ENCODE measurements at regions not wholly inside any gene's neighbourhood (a gene's known extent, or its start where the extent isn't known, plus 50 kb on each side); places are given as distances from the start of the nearest gene placed in this dataset.

DNA sequence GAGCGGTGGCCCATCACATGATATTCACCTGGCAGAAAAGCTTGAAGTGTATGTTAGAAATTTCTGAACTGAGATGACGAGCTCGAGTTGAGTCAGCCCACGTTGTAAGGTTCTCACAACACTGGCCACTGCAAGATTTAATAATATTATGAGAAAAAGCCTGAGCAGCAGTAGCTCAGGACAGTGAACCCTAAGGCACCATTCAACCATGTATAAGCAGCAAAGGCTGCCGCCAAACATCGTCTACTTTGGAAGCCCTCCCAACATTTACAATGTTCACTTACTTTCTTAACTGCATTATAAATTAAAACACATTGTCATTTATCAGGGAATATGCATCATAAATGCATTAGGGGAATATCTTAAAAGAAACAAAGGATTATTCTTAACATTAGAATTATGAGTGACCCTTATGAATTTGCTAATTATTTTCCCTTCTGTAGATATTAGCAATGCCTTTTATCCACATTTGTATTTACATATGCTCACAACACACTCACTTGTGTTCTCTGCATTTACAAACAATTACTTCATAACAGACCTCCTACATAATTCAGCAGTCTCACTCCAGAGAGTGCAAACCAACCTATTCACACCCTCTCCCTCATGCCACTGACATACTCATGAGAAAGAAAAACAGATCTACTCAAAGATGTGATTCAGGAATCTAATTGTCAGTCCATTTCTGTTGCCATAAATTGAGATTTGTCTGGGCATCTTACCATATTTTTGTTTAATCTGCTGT, 57.7 kb upstream of the CARD18 start (continued):
- TF ChIP-seq, protein P1, sequence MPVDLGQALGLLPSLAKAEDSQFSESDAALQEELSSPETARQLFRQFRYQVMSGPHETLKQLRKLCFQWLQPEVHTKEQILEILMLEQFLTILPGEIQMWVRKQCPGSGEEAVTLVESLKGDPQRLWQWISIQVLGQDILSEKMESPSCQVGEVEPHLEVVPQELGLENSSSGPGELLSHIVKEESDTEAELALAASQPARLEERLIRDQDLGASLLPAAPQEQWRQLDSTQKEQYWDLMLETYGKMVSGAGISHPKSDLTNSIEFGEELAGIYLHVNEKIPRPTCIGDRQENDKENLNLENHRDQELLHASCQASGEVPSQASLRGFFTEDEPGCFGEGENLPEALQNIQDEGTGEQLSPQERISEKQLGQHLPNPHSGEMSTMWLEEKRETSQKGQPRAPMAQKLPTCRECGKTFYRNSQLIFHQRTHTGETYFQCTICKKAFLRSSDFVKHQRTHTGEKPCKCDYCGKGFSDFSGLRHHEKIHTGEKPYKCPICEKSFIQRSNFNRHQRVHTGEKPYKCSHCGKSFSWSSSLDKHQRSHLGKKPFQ (tag by site-specific recombination; IDR thresholded peaks at IDR 0.05): no peak
- TF ChIP-seq ZNF792 (tag by site-specific recombination; IDR thresholded peaks at IDR 0.05): no peak
- no peak for TF ChIP-seq ZBTB48 (tag by site-specific recombination; IDR thresholded peaks at IDR 0.05)
- TF ChIP-seq TRIM28 (IDR thresholded peaks at IDR 0.05; ENCODE audit: borderline replicate concordance, low read length): no peak
- TF ChIP-seq BCL11B (tag by site-specific recombination; IDR thresholded peaks at IDR 0.05; ENCODE audit: low read depth): no peak
- TF ChIP-seq ZNF558 (tag by site-specific recombination; IDR thresholded peaks at IDR 0.05): no peak
- TF ChIP-seq GLIS1 (tag by site-specific recombination; IDR thresholded peaks at IDR 0.05): no peak
- no peak for TF ChIP-seq ZNF175 (tag by site-specific recombination; IDR thresholded peaks at IDR 0.05)
- TF ChIP-seq, protein P2, sequence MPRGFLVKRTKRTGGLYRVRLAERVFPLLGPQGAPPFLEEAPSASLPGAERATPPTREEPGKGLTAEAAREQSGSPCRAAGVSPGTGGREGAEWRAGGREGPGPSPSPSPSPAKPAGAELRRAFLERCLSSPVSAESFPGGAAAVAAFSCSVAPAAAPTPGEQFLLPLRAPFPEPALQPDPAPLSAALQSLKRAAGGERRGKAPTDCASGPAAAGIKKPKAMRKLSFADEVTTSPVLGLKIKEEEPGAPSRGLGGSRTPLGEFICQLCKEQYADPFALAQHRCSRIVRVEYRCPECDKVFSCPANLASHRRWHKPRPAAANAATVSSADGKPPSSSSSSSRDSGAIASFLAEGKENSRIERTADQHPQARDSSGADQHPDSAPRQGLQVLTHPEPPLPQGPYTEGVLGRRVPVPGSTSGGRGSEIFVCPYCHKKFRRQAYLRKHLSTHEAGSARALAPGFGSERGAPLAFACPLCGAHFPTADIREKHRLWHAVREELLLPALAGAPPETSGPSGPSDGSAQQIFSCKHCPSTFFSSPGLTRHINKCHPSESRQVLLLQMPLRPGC (tag by site-specific recombination; IDR thresholded peaks at IDR 0.05): no peak

GRCh38 chr11:105193260-105193659, 53.7 kb upstream of the CARD18 start:
- ChIA-PET CTCF (no interaction called here), POLR2A (no interaction called here)
- no peak overlapping the region for H3K27ac ChIP-seq (ENCODE audit: extremely low read depth, low read depth, low read length)
- TF ChIP-seq ZNF624 (tag by site-specific recombination; IDR thresholded peaks at IDR 0.05) (no peak), ZNF596 (tag by site-specific recombination; IDR thresholded peaks at IDR 0.05) (no peak), ZNF658 (tag by site-specific recombination; IDR thresholded peaks at IDR 0.05) (no peak), ZNF394 (tag by site-specific recombination; IDR thresholded peaks at IDR 0.05; ENCODE audit: borderline replicate concordance) (no peak), ZNF239 (tag by site-specific recombination; IDR thresholded peaks at IDR 0.05) (no peak), YY1 (tag by site-specific recombination; IDR thresholded peaks at IDR 0.05) (no peak), ZBTB7A (tag by site-specific recombination; IDR thresholded peaks at IDR 0.05; ENCODE audit: low read depth) (no peak), ZBTB44 (tag by site-specific recombination; IDR thresholded peaks at IDR 0.05) (no peak), OVOL3 (tag by site-specific recombination; IDR thresholded peaks at IDR 0.05) (no peak), ZNF23 (tag by site-specific recombination; IDR thresholded peaks at IDR 0.05; ENCODE audit: borderline replicate concordance) (no peak), ZNF558 (tag by site-specific recombination; IDR thresholded peaks at IDR 0.05) (no peak), ZNF138 (tag by site-specific recombination; IDR thresholded peaks at IDR 0.05; ENCODE audit: borderline replicate concordance) (no peak), GLI2 (tag by site-specific recombination; IDR thresholded peaks at IDR 0.05; ENCODE audit: borderline replicate concordance, low read depth) (no peak)
- no peaks in the 10 kb centered on the region for H3K36me3 ChIP-seq (ENCODE audit: control insufficient read depth in 2 of 2, insufficient read depth in 1 of 2, low read length in 2 of 2)
- no peak overlapping the region for H3K4me3 ChIP-seq (ENCODE audit: low read depth, low read length)
- no peaks in the 10 kb centered on the region for H3K9me3 ChIP-seq (ENCODE audit: control insufficient read depth, insufficient read depth, low read depth, low read length)
- H3K4me1 ChIP-seq (ENCODE audit: control insufficient read depth, insufficient read depth, low read length): no peaks in the 10 kb centered on the region
